NCI-H1417 (cell line): ENCODE measurements at regions not wholly inside any gene's neighbourhood (a gene's known extent, or its start where the extent isn't known, plus 50 kb on each side); places are given as distances from the start of the nearest gene placed in this dataset.
A peak's percentile ranks its signal among the peaks of the same experiment; 100 is the strongest.

Experiments used
- DNase-seq, 3 experiments: peaks; one replicate each; lab custom pipeline; 2025; lab: John Stamatoyannopoulos, UW

GRCh38 chr18:47758000-47758399, 172.5 kb downstream of the SMAD2 start:
- peak in 1 of 3 experiments; percentile 13 for DNase-seq

- DNase-seq, result peak; percentile 40 to 86 (median 51)
These were observed 174.0 kb downstream of the SMAD2 start for GRCh38 chr18:47756364-47757016.

- no peak for DNase-seq
These were observed 175.4 kb downstream of the SMAD2 start for GRCh38 chr18:47755102-47755456.

- peak; percentile 65 to 82 (median 66) for DNase-seq
These were observed 176.0 kb downstream of the SMAD2 start for GRCh38 chr18:47754311-47755101.

- DNase-seq, result no peak
These were observed 177.4 kb downstream of the SMAD2 start for GRCh38 chr18:47752796-47753645.

- DNase-seq, result no peak
These were observed 179.5 kb downstream of the SMAD2 start for GRCh38 chr18:47750889-47751423.

- DNase-seq, result no peak
These were observed 180.9 kb downstream of the SMAD2 start for GRCh38 chr18:47749600-47749973.

GRCh38 chr18:47748847-47749599, 181.4 kb downstream of the SMAD2 start:
- DNase-seq, result peak; percentile 82 to 90 (median 85)

- DNase-seq, result peak in 1 of 3 experiments; percentile 48
These were observed 182.2 kb downstream of the SMAD2 start for GRCh38 chr18:47748093-47748796.

- DNase-seq, result no peak
These were observed 183.1 kb downstream of the SMAD2 start for GRCh38 chr18:47747260-47747795.

GRCh38 chr18:47746615-47747014, 183.8 kb downstream of the SMAD2 start:
- DNase-seq, result no peak

GRCh38 chr18:47745227-47745626, 185.2 kb downstream of the SMAD2 start:
- no peak for DNase-seq

- DNase-seq, result no peak
These were observed 192.5 kb downstream of the SMAD2 start for GRCh38 chr18:47737956-47738355.

GRCh38 chr18:47737198-47737830, 193.1 kb downstream of the SMAD2 start:
- no peak for DNase-seq

GRCh38 chr18:47736376-47737140, 193.9 kb downstream of the SMAD2 start:
- DNase-seq, result no peak

- DNase-seq, result no peak
These were observed 195.3 kb downstream of the SMAD2 start for GRCh38 chr18:47735041-47735702.

- no peak for DNase-seq
These were observed 199.2 kb downstream of the SMAD2 start for GRCh38 chr18:47731276-47731675.

GRCh38 chr18:47730795-47731194, 199.7 kb downstream of the SMAD2 start:
- no peak for DNase-seq

- DNase-seq, result no peak
These were observed 201.1 kb downstream of the SMAD2 start for GRCh38 chr18:47729356-47729755.
